IMR-90 (cell line): ENCODE measurements at regions not wholly inside any gene's neighbourhood (a gene's known extent, or its start where the extent isn't known, plus 50 kb on each side); places are given as distances from the start of the nearest gene placed in this dataset.

Experiments
- ATAC-seq: fragments of 200-7000 bp; cut with Tn5 transposase; 2 replicates; pipeline ENCODE4 v1.9.1; 2020; ENCODE audit warnings: low read depth, mild to moderate bottlenecking, moderate library complexity
- BruUV-seq: library from RNA; stranded (reverse); fragments of 400-500 nt; replicated peaks from 2 replicates; lab custom pipeline; 2021; lab: Mats Ljungman, UMichigan
- CTCF ChIA-PET: fragments of 300-600 bp; formaldehyde crosslinking; extraction: SDS; loops from one replicate; lab custom pipeline; 2021; ENCODE audit warnings: antibody characterized with exemption; lab: Yijun Ruan, JAX
- POLR2A ChIA-PET: fragments of 300-600 bp; sonication (Branson Sonifier 250); formaldehyde crosslinking; loops from one replicate; lab custom pipeline; 2022; ENCODE audit warnings: antibody characterized with exemption; ENCODE audit not compliant: unreplicated experiment; lab: Charles Lee
- DNase-seq: peaks from one replicate; pipeline ENCODE4 v3.0.0; 2013
- H2AFZ ChIP-seq: replicated peaks from 2 replicates; pipeline ENCODE3; 2013; ENCODE audit warnings: low read length, mild to moderate bottlenecking; ENCODE audit not compliant: poor library complexity
- H2AK5ac ChIP-seq: 2 replicates; pipeline ENCODE4 v1.6.1; 2013; ENCODE audit warnings: low read depth, low read length, inconsistent platforms
- H2AK9ac ChIP-seq: replicated peaks from 2 replicates; pipeline ENCODE3; 2013; ENCODE audit warnings: mild to moderate bottlenecking, low read depth, low read length, moderate library complexity; ENCODE audit not compliant: poor library complexity
- H2BK120ac ChIP-seq: 2 replicates; pipeline ENCODE4 v1.6.1; 2013; ENCODE audit warnings: low read depth, low read length, inconsistent platforms
- H2BK15ac ChIP-seq: 3 replicates; pipeline ENCODE4 v1.6.1; 2013; ENCODE audit warnings: low read depth, low read length, inconsistent platforms
- H2BK20ac ChIP-seq: 2 replicates; pipeline ENCODE4 v1.6.1; 2013; ENCODE audit warnings: low read depth, mild to moderate bottlenecking, inconsistent platforms, low read length, moderate library complexity
- H2BK5ac ChIP-seq: 2 replicates; pipeline ENCODE4 v1.6.1; 2013; ENCODE audit warnings: mild to moderate bottlenecking, low read depth, low read length, inconsistent platforms; ENCODE audit not compliant: poor library complexity, severe bottlenecking
- H3K14ac ChIP-seq: replicated peaks from 2 replicates; pipeline ENCODE4 v1.6.1; 2013; ENCODE audit warnings: low read depth, low read length, inconsistent platforms
- H3K18ac ChIP-seq: 2 replicates; pipeline ENCODE4 v1.6.1; 2013; ENCODE audit warnings: low read depth, low read length, control low read depth
- H3K23ac ChIP-seq: 2 replicates; pipeline ENCODE4 v1.6.1; 2013; ENCODE audit warnings: low read depth, low read length, inconsistent platforms
- H3K27ac ChIP-seq: 2 replicates; pipeline ENCODE4 v1.5.1; 2013; ENCODE audit warnings: mild to moderate bottlenecking, control low read depth, low read length; ENCODE audit not compliant: insufficient read depth
- H3K27me3 ChIP-seq: 2 replicates; pipeline ENCODE4 v1.6.1; 2013; ENCODE audit warnings: low read length; ENCODE audit not compliant: control insufficient read depth, insufficient read depth
- H3K36me3 ChIP-seq: 2 replicates; pipeline ENCODE4 v1.6.1; 2013; ENCODE audit warnings: low read length, mixed read lengths; ENCODE audit not compliant: control insufficient read depth, insufficient read depth
- H3K4ac ChIP-seq: 2 replicates; pipeline ENCODE4 v1.6.1; 2013; ENCODE audit warnings: low read depth, low read length, inconsistent platforms
- H3K4me1 ChIP-seq: 2 replicates; pipeline ENCODE4 v1.6.1; 2013; ENCODE audit warnings: low read length, mixed read lengths; ENCODE audit not compliant: control insufficient read depth, insufficient read depth
- H3K4me2 ChIP-seq: 2 replicates; pipeline ENCODE4 v1.6.1; 2013; ENCODE audit warnings: low read depth, mild to moderate bottlenecking, control low read depth, low read length, moderate library complexity
- H3K4me3 ChIP-seq: 2 replicates; pipeline ENCODE4 v1.5.1; 2013; ENCODE audit warnings: low read depth, mild to moderate bottlenecking, control low read depth, low read length, moderate library complexity; ENCODE audit not compliant: insufficient read depth
- H3K56ac ChIP-seq: 2 replicates; pipeline ENCODE4 v1.6.1; 2013; ENCODE audit warnings: low read length, inconsistent platforms; ENCODE audit not compliant: insufficient read depth; ENCODE audit errors: extremely low read depth
- H3K79me1 ChIP-seq, 2 experiments: 2 replicates each; pipeline ENCODE4 v1.6.1; 2013; ENCODE audit warnings: low read length in 2 of 2, inconsistent platforms in 1 of 2, low read depth in 1 of 2
- H3K9ac ChIP-seq: 2 replicates; pipeline ENCODE4 v1.6.1; 2013; ENCODE audit warnings: low read depth, low read length, control low read depth
- H3K9me1 ChIP-seq: 2 replicates; pipeline ENCODE4 v1.6.1; 2013; ENCODE audit warnings: low read length, inconsistent platforms; ENCODE audit not compliant: insufficient read depth
- H3K9me3 ChIP-seq: 2 replicates; pipeline ENCODE4 v1.6.1; 2013; ENCODE audit warnings: low read length; ENCODE audit not compliant: control insufficient read depth, insufficient read depth
- H4K20me1 ChIP-seq: 2 replicates; pipeline ENCODE4 v1.6.1; 2013; ENCODE audit warnings: low read length, inconsistent platforms; ENCODE audit not compliant: insufficient read depth
- H4K5ac ChIP-seq: 2 replicates; pipeline ENCODE4 v1.6.1; 2013; ENCODE audit warnings: mild to moderate bottlenecking, low read depth, low read length, control low read depth
- H4K8ac ChIP-seq, 2 experiments: 2 replicates each; pipeline ENCODE4 v1.6.1; 2013; ENCODE audit warnings: low read depth in 2 of 2, low read length in 2 of 2, control low read depth in 1 of 2, inconsistent platforms in 1 of 2
- H4K91ac ChIP-seq: 2 replicates; pipeline ENCODE4 v1.6.1; 2013; ENCODE audit warnings: low read depth, low read length, inconsistent platforms; ENCODE audit not compliant: insufficient read depth
- CHD1 ChIP-seq: IDR thresholded peaks from 2 replicates; pipeline ENCODE4 v1.6.1; 2012; ENCODE audit warnings: low read depth, low read length, improper control_type of control experiment
- CTCF ChIP-seq: conservative IDR thresholded peaks from 2 replicates; pipeline ENCODE4 v1.5.1; 2012; ENCODE audit warnings: mild to moderate bottlenecking, low read depth, low read length, improper control_type of control experiment
- FOS ChIP-seq: fragments of 150-350 bp; IDR thresholded peaks from 2 replicates; pipeline ENCODE4 v1.6.1; 2016; ENCODE audit warnings: low read depth, low read length
- MAZ ChIP-seq: IDR thresholded peaks from 2 replicates; pipeline ENCODE4 v1.6.1; 2012; ENCODE audit warnings: low read depth, mild to moderate bottlenecking, low read length, improper control_type of control experiment, moderate library complexity, borderline replicate concordance
- MXI1 ChIP-seq: IDR thresholded peaks from 2 replicates; pipeline ENCODE4 v1.6.1; 2012; ENCODE audit warnings: low read depth, mild to moderate bottlenecking, low read length, moderate library complexity, borderline replicate concordance
- RAD21 ChIP-seq: IDR thresholded peaks from 2 replicates; pipeline ENCODE4 v1.6.1; 2012; ENCODE audit warnings: low read length, improper control_type of control experiment
- RCOR1 ChIP-seq: IDR thresholded peaks from 2 replicates; pipeline ENCODE4 v1.6.1; 2012; ENCODE audit warnings: mild to moderate bottlenecking, low read length, improper control_type of control experiment; ENCODE audit not compliant: insufficient replicate concordance
- SMC3 ChIP-seq: fragments of 150-350 bp; IDR thresholded peaks from 2 replicates; pipeline ENCODE4 v1.6.1; 2016; ENCODE audit warnings: low read depth, mild to moderate bottlenecking, antibody characterized with exemption, low read length, moderate library complexity
- WGBS, 2 experiments: methylation state at CpG; one replicate each; pipeline versions ENCODE4 v1.1.5 to v1.1.7; 2013; ENCODE audit warnings: missing lambda C conversion rate in 2 of 2; ENCODE audit not compliant: insufficient read length in 1 of 2; ENCODE audit errors: extremely low coverage in 2 of 2; 5-methylcytosine and 5-hydroxymethylcytosine counted together
- dilution Hi-C: fragments of 300-500 bp; cut with HindIII; formaldehyde crosslinking; loops from one replicate; pipeline ENCODE4 v1.14.3; 2018; ENCODE audit warnings: low sequenced_read_pairs; ENCODE audit not compliant: unreplicated experiment
- in situ Hi-C: fragments of 300-500 bp; cut with MboI; formaldehyde crosslinking; loops from 3 replicates; pipeline ENCODE4 v1.14.3; 2019; ENCODE audit warnings: low sequenced_read_pairs, inconsistent platforms, mixed read lengths
- intact Hi-C: fragments of 100-400 bp; cut with micrococcal nuclease; formaldehyde crosslinking; loops from 2 replicates; pipeline ENCODE4 v1.10.0; 2022
- TF ChIP-seq, protein P1 (sequence below): fragments of 150-350 bp; IDR thresholded peaks from 2 replicates; pipeline ENCODE4 v1.6.1; 2017; ENCODE audit warnings: mild to moderate bottlenecking, antibody characterized with exemption, low read length, low read depth

DNA sequence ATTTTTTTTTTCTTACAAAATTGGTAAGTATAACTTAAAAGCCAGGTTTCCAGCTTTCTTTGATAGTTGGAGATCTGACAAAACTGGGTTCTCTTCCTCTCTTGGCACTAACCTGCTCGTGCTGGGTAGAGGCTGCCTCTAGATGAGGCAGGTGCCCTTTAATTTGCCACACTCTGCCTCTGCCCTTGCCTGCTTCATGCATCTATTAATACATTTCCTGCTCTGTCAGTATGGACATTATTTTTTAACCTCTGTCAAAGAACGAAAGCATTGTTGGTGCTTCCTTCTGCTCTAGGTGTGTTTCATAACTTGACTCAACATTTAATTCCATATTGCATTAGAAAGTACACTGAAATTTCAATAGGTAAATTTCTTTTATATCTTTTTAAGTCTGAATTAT is 490.7 kb upstream of the ZEB2 start:
- ATAC-seq = no peak
- intact Hi-C loops (no loop called here), in situ Hi-C loops (no loop called here), dilution Hi-C loops (no loop called here)
- Histone ChIP-seq H2AK9ac (no peak overlapping the region), H3K14ac (no peak overlapping the region), H4K20me1 (no peaks in the 10 kb centered on the region), H3K27ac (no peak overlapping the region), H3K4ac (no peak overlapping the region), H2AK5ac (no peak overlapping the region), H2BK5ac (no peak overlapping the region), H3K4me1 (peaks cover 3% of the 10 kb centered on the region; the same call in 1 of the 2 replicates), H3K18ac (no peak overlapping the region), H3K56ac (no peak overlapping the region), H2BK15ac (no peak overlapping the region), H3K4me2 (no peak overlapping the region), H3K23ac (no peak overlapping the region), H2AFZ (no peak overlapping the region), H4K8ac (no peak overlapping the region), H2BK20ac (0 out of 2 replicates have a peak overlapping the region, but pooled peaks have one; percentile 65), H3K36me3 (no peaks in the 10 kb centered on the region), H2BK120ac (no peak overlapping the region), H3K9ac (no peak overlapping the region), H3K9me1 (peaks cover 3% of the 10 kb centered on the region; the same call in 1 of the 2 replicates), H4K5ac (no peak overlapping the region), H4K91ac (no peak overlapping the region), H3K79me1 (no peaks in the 10 kb centered on the region), H3K4me3 (no peak overlapping the region), H3K9me3 (no peaks in the 10 kb centered on the region), H3K27me3 (no peaks in the 10 kb centered on the region)
- no peak for TF ChIP-seq RAD21
- TF ChIP-seq MAZ = no peak
- TF ChIP-seq, protein P1, sequence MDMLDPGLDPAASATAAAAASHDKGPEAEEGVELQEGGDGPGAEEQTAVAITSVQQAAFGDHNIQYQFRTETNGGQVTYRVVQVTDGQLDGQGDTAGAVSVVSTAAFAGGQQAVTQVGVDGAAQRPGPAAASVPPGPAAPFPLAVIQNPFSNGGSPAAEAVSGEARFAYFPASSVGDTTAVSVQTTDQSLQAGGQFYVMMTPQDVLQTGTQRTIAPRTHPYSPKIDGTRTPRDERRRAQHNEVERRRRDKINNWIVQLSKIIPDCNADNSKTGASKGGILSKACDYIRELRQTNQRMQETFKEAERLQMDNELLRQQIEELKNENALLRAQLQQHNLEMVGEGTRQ = no peak
- TF ChIP-seq CHD1 = no peak
- TF ChIP-seq FOS = no peak
- TF ChIP-seq CTCF = no peak
- TF ChIP-seq MXI1 = no peak
- TF ChIP-seq SMC3 = no peak
- no peak for TF ChIP-seq RCOR1
- WGBS, 2 experiments = no CpG with 5 or more reads among the region's 2 CpGs
- ChIA-PET CTCF (no interaction called here), POLR2A (no interaction called here)
- DNase-seq = no peak
- BruUV-seq = no TSS peak
